ENCODE measurements at regions not wholly inside any gene's neighbourhood (a gene's known extent, or its start where the extent isn't known, plus 50 kb on each side); places are given as distances from the start of the nearest gene placed in this dataset.

- intact Hi-C loops (cut with DNase I) = no loop called here
Measured at GRCh38 chr10:1873661-1874315, 136.5 kb upstream of the ADARB2 start.

GRCh38 chr10:1872151-1872726, 134.9 kb upstream of the ADARB2 start:
- H3K27me3 ChIP-seq (ENCODE audit: control insufficient read depth, insufficient read depth, low read length) = no peaks in the 10 kb centered on the region
- DNase-seq = no peak
- no peaks in the 10 kb centered on the region for H3K36me3 ChIP-seq (ENCODE audit: control insufficient read depth in 2 of 3, insufficient read depth in 3 of 3, low read length in 3 of 3)
- H3K4me3 ChIP-seq (ENCODE audit: low read length in 3 of 3) = no peak overlapping the region
- H3K4me1 ChIP-seq (ENCODE audit: control insufficient read depth in 2 of 3, insufficient read depth in 2 of 3, low read depth in 1 of 3, low read length in 3 of 3) = no peaks in the 10 kb centered on the region
- H3K27ac ChIP-seq (ENCODE audit: low read depth in 2 of 2, low read length in 2 of 2) = no peak overlapping the region
- H3K9me3 ChIP-seq (ENCODE audit: control insufficient read depth in 2 of 3, insufficient read depth in 1 of 3, low read length in 3 of 3) = peaks cover 0 to 10% (median 0%) of the 10 kb centered on the region in 3 donors
- FAIRE-seq = no peak
- TF ChIP-seq CTCF (IDR thresholded peaks at IDR 0.05; ENCODE audit: borderline replicate concordance, extremely low read depth, insufficient read depth) = no peak
- intact Hi-C loops (cut with DNase I) = no loop called here
- H3K9ac ChIP-seq (ENCODE audit: low read length in 3 of 3) = no peak overlapping the region

More at GRCh38 chr10:1873661-1874315, 136.5 kb upstream of the ADARB2 start:
- H3K27ac ChIP-seq (ENCODE audit: low read depth in 2 of 2, low read length in 2 of 2) = no peak overlapping the region
- no peaks in the 10 kb centered on the region for H3K27me3 ChIP-seq (ENCODE audit: control insufficient read depth, insufficient read depth, low read length)
- H3K9ac ChIP-seq (ENCODE audit: low read length in 3 of 3) = no peak overlapping the region
- peaks cover 0 to 10% (median 0%) of the 10 kb centered on the region in 3 donors for H3K9me3 ChIP-seq (ENCODE audit: control insufficient read depth in 2 of 3, insufficient read depth in 1 of 3, low read length in 3 of 3)
- DNase-seq = no peak
- no peaks in the 10 kb centered on the region for H3K36me3 ChIP-seq (ENCODE audit: control insufficient read depth in 2 of 3, insufficient read depth in 3 of 3, low read length in 3 of 3)
- TF ChIP-seq CTCF (IDR thresholded peaks at IDR 0.05; ENCODE audit: borderline replicate concordance, extremely low read depth, insufficient read depth) = no peak
- no peaks in the 10 kb centered on the region for H3K4me1 ChIP-seq (ENCODE audit: control insufficient read depth in 2 of 3, insufficient read depth in 2 of 3, low read depth in 1 of 3, low read length in 3 of 3)
- no peak overlapping the region for H3K4me3 ChIP-seq (ENCODE audit: low read length in 3 of 3)
- FAIRE-seq = no peak

- no peak overlapping the region for H3K27ac ChIP-seq (ENCODE audit: low read depth in 2 of 2, low read length in 2 of 2)
- intact Hi-C loops (cut with DNase I) = no loop called here
- no peak overlapping the region for H3K9ac ChIP-seq (ENCODE audit: low read length in 3 of 3)
- FAIRE-seq (no peak), DNase-seq (no peak)
- H3K36me3 ChIP-seq (ENCODE audit: control insufficient read depth in 2 of 3, insufficient read depth in 3 of 3, low read length in 3 of 3) = no peaks in the 10 kb centered on the region
- no peaks in the 10 kb centered on the region for H3K27me3 ChIP-seq (ENCODE audit: control insufficient read depth, insufficient read depth, low read length)
- H3K4me3 ChIP-seq (ENCODE audit: low read length in 3 of 3) = no peak overlapping the region
- no peak for TF ChIP-seq CTCF (IDR thresholded peaks at IDR 0.05; ENCODE audit: borderline replicate concordance, extremely low read depth, insufficient read depth)
- peaks cover 0 to 7% (median 0%) of the 10 kb centered on the region in 3 donors for H3K9me3 ChIP-seq (ENCODE audit: control insufficient read depth in 2 of 3, insufficient read depth in 1 of 3, low read length in 3 of 3)
- H3K4me1 ChIP-seq (ENCODE audit: control insufficient read depth in 2 of 3, insufficient read depth in 2 of 3, low read depth in 1 of 3, low read length in 3 of 3) = no peaks in the 10 kb centered on the region
Measured at GRCh38 chr10:1870491-1870890, 133.2 kb upstream of the ADARB2 start.

Data from kidney (tissue), 13 donors.